ENCODE measurements at regions not wholly inside any gene's neighbourhood (a gene's known extent, or its start where the extent isn't known, plus 50 kb on each side); places are given as distances from the start of the nearest gene placed in this dataset.

DNA sequence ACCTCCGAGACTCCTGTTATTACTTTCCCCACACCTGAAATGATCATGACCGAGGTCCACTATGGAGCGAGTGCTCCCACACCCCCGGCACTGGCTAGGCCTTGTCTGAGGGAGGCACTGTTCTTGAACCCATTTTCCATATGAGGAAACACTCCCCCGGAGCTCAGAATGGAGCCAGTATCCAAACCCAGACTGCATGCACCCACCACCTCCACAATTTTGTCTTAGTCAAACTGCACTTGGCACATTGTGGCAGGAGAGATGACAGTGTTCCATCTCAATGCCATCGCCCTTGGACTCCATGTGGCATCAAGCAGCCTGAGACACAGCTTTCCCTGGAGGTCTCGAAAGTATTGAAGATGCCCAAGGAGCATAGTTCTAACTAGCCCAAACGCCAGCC is 154.1 kb downstream of the NUP210 start:
- peak; percentile 1 for DNase-seq

DNA sequence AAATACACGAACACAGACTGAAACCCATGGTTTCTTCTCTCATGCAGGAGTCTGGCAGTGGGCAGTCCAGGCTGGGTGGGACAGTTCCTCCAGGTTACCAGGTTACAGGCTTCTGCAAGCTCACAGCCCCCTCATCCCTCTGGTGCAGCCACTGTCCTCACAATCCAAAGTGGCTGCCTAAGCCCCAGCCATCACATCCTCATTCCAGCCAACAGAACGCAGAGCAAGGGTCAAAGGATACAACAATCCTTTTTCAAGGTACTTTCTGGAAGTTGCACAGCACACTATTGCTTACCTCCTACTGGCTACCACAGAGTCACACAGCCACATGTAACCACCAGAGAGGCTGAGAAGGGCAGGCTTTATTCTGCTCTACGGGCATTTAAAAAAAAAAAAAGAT is 154.6 kb downstream of the NUP210 start:
- peak; percentile 2 for DNase-seq

DNA sequence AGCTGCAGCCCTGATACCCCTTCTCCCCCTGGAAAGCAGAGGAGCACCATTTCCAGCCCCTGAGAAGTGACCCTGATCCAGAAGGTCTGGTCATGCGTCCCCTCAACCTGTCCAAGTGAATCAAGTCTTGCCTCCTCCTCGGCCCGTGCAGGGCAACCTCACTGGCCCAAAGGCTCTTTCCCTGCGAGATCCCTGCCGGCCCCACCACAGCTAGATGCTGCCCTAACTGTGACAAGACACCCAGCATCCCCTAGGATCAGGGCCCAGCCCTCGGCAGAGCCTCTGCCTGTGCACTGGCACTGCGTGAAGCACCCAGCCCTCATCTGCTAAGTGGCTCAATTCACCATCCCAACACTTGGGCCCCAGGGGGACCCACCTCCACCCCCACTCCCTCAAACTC is 155.1 kb downstream of the NUP210 start:
- peak; percentile 16 for DNase-seq

DNA sequence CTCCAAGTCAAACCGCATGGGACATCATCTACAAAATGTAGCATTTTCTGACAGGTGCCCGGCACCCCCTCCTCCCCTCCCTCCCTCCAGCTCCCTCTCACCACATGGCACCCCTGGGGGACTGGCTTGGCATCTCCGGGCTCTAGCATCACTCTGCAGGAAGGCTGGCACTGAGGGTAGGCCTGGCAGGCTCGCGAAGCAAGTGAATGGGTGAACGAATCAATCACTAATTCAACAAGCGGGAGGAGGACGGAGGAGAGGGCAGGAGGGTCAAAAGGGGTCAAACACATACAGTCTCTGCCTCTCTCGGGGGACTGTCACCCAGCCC is 155.7 kb downstream of the NUP210 start:
- no peak for DNase-seq

DNA sequence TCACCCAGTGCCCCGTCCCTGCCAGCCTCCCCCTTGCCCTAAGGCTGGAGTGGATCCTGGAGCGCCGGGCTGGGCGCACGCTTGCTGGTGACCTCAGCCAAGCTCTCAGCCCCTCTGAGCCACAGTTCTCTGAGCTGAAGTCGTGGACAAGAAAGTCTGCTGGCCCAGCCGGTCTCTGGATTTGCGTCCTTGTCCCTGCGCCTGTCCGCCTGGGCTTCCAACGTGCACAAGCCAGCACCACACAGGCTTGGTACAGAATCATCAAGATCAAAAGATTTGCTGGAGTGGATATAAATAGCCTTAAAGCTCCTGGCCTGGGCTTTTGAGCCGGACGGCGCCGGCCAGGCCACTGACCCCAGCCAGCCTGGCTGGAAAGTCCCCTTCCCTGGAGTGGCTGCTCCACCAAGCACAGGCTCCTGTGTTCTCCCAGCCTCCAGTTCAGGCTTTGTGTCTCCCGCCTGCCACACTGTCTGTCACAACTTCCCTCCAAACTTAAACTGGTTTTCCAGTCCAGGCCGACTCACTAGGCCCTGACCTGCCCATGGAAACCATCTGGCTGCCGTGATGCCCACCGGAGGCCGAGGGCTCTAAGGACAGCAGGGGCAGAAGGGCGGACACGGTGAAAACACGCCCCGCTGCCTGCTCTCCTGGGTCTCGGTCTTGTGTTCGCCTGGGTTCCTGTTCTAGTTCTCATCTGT is 156.2 kb downstream of the NUP210 start:
- DNase-seq, result peak; percentile 28

DNA sequence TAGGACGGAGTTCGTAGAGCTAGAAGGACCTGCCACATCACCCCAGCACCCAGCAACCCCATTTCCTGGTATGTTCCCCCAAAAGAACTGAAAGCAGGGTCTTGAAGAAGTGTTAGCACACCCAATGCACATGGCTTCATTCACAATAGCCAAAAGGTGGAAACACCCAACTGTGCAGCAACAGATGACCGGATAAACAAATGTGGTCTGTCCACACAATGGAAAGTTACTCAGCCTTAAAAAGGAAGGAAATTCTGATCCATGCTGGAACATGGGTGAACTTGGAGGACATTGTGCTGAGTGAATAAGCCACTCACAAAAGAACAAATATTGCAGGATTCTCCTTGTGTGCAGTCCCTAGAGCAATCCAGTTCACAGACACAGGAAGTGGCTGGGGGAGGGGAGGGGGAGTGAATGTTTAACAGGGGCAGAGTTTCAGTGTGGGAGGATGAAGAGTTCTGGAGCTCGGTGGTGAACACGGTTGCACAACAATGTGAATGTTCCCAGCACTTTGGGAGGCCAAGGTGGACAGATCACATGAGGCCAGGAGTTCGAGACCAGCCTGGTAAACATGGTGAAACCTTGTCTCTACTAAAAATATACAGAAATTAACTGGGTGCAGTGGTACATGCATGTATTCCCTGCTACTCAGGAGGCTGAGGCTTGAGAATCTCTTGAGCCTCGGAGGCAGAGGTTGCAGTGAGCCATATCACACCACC is 157.5 kb downstream of the NUP210 start:
- DNase-seq, result no peak

DNA sequence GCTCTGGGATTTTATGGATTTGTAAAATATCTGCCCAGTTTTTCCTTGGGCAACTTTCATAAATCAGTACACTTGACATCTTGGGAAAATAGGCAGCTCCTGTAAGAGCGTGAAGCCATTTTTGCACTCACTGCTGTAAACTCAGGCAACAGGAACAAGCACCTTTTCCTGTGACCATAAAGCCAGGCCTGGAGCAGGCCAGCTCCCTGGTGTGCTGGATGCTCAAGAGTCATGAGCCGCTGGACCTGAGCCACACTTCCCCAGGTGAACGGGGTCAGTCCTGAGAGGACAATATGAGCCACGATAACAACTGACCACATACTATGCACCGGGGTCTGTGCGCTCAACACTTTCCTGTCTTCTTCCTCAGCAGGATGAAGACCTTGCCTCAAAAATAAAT is 158.2 kb downstream of the NUP210 start:
- no peak for DNase-seq

DNA sequence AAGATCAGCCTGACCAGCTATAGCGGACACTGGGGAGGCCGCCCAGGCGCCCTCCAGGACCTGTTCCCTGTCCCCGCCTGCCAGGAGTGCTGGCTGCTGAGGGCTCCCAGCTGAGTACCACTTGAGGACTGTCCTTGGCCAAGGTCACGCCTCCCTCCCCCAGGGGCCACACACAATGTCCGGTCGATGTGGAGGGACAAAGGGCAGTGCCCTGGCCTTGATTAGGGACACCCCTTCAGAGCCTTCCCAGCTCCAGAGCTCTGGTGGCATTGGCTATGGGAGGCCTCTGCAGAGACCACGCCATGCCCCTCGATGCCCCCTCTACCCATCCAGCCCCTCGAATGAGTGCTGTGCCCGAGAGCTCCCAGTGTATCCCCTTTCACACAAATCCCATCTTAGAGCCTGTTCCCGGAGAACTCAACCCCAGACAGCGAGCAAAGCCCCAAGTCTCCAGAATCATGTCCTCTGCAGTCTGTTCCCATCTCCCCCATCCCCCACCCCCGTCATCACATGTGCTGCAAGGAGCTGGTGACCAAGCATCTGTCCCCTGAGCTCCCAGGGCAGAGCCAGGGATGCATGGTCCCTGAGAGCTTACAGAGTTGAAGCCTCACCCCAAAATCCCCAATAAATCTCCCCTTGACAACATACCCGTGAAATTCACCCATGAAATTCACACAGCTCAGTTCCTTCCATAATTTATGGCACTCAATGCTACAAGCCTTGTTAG is 158.9 kb downstream of the NUP210 start:
- DNase-seq, result no peak

DNA sequence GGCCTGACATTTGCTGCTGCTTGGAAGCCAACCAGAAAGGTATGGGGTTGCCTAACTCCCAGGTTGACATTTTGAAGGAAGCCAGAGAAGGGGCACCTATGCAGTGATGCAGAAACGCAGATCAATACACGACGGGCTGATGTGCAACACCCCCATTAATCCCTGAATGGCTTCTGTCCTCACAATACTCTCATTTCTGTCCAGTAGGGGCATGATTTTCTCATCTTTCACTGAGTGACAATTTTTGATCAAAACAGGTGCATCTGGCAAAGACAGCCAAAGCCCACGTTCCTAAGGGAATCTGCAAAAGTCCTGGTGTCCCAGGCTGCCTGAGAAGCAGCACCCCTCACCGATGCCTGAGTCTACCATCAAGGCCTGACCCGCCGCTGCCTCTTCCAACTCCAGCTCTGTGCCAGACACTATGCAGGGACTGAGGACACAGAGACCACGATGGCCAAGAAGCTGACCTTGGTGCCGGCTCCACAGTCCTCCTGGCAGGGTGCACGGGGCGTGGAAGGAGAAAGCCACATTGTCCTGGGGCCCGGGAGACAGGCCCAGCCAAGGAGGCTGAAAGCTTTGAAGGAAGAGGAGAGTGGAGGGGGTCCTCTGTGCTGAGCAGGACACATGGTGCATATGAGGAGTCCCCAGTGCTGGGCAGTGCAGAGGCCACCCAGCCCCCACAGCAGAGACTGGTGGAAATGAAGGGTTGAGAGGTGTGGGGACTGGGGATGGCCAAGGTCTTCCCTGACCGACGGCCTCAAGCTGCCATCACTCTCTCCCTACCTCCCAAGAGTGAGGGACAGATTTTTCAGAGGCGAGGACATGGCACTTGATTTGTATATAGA is 159.6 kb downstream of the NUP210 start:
- DNase-seq, result no peak

DNA sequence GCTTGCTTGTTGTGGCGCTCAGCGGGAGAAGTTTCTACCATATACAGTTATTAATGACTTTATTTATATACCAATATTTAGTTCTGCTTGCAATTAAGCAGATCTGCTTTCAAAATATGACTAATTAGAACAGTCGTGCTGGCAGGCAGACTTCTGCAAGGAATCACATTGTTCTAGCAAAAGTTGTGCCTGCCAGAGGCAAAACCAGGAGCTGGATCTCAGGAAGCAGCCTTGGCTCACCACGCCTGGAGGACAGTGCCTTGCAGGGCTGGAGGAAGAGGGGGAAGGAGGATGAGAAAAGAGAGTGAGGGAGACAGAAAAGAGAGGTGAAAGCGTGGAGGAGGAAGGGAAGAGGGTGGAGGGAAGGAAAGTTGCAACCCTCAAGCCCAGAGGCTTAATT is 160.3 kb downstream of the NUP210 start:
- no peak for DNase-seq

DNA sequence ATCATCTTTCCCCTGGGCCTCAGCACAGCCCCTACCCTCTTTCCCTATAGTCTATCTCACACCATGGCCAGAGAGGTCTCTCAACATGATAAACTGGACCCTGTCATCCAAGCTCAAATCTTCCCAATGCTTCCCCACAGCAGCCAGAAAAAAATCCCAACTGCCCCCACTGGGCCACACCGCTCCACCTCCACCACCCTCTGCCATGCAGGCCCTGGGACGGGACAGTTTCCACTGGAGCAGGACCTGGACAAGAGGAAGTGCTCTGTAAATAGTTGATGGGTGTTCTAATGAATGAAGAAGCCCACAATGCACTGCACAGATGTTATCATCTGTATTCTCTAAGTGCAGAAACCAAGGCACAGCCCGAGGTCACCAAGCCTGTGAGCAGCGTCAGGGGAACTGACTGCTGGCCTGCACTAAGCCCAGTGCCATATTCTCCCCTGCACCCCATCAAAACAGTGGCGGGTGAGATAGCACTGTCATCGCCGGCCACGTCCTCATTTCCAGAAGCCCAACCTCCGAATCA is 161.1 kb downstream of the NUP210 start:
- no peak for DNase-seq

DNA sequence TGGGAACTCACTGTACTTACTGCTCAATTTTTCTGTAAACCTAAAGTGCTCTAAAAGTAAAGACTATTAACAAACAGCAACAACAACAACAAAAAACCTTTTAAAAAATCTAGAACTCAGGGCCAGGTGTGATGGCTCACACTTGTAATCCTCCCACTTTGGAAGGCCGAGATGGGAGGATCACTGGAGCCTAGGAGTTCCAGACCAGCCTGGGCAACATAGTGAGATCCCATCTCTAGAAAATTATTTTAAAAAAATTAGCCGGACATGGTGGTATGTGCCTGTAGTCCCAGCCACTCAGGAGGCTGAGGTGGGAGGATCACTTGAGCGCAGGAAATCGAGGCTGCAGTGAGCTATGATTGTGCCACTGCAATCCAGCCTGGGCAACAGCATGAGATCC is 161.8 kb downstream of the NUP210 start:
- DNase-seq, result no peak

DNA sequence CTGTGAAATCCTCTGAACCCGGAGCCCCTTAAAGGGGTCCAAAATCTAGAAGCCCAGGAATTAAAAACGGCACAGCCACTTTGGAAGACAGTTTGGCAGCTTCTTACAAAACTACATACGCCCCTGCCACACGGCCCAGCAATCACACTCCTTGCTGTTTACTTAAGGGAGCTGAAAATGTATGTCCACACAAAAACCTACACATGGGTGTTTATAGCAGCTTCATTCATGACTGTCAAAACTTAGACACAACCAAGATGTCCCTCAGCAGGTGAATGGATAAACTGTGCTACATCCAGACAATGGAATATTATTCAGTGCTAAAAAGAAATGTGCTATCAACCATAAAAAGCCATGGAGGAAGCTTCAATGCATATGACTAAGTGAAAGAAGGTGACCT is 162.5 kb downstream of the NUP210 start:
- DNase-seq, result no peak

DNA sequence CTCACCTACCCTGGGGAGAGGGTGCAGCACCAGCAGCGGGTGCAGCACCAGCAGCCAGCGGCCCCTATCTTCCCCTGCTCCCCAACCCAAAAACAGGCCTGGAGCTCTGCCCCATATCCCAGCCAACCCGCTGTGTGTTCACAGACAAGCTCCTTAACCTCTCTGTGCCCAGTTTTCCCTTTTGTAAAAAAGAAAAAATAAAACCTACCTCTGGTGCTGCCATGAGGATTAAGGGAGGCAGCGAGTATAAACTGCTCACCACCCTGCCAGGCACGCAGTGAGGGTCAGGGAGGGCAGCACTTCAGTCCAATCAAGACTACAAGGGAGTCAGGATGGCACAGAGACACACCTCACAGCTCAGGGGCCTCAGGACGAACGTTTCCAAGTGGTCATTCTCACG is 163.3 kb downstream of the NUP210 start:
- DNase-seq, result no peak

DNA sequence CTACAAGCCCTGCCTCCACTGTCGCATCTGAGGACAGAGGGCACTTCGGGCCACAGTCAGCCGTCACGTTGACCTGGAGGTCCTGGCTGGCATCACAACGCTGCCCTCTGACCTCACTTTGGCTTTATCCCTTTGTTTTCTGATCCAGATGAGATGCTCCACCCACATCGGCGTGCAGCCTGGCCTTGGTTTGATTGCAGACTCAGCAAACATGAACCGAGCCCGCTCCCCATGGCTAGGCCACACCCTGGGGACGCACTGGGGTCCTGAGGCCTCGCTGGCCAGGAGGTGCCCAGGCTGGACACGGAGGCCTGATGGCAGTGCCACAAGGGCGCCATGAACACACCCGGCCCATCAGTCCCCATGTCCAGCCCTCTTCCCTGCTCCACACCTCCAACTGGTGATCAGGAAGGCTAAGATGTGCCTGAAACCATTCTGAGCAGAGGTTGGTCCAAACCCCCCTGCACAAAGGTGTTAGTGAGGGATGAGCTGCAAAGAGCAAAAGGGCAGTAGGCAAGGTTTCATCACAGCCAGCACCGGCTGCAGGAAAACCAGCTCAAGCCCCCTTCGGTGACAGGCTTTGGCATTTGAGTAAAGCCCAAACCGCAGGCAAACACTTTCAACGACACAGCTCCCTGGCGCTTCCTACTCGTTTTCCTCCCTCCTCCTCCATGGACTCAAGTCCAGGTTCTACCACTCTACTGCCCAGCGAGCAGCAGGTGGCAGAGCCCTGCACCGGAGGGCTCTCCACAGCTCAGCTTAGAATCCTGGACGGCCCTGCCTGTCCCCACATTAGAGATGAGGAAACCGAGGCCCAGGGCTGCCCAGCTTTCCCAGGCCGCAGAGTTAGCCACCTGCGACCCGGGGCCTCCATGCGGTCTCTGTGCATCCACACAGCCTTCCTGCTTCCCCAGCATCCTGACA is 165.8 kb downstream of the NUP210 start:
- no peak for DNase-seq

DNA sequence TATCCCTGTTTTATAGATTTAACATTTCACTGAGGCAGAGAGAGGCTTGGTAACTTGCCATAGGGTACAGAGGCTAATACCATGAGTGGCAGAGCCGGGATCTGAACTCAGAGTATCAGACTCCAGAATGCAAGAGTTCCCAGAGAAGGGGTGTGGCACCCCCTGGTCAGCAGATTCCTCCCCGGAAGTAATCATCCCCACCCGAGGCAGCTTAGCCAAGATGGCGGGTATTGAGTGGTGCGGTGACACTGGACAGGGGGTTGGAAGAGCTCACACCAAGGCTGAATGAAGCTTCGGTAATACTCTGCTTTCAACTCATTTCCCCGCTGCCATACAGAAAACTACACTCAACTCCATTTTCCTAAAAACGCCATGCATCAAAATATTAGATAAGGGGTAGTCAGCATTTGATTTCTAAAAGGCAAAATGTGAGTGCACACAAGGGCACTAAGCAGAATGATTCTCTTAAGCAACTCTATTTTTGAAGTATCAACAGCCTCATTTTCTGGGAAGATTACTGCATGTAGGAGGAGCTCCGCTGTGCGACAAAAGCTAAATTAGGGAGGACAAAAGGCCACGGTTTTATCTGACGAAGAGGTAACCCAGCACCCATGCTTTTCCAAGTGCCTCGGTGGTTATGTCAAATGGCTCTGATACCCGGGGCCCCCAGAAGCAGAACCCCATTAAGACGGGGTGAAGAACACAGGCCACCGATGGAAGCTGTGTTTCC is 166.7 kb downstream of the NUP210 start:
- DNase-seq, result no peak

DNA sequence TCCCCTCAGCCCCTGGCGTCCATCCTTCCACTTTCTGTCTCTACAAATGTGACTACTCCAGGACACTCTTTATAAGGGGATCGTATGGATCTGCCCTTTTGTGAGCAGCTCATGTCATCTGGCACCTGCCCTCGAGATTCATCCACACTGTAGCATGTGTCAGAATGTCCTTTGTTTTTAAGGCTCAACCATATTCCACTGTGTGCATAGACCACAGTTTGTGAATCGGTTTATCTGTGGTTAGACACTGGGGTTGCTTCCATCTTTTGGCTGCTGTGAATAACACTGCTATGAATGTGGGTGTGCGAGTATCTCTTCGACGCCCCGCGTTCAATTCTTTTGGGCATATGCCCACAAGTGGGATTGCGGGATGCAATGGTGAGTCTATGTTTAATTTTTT is 167.9 kb downstream of the NUP210 start:
- DNase-seq, result no peak

DNA sequence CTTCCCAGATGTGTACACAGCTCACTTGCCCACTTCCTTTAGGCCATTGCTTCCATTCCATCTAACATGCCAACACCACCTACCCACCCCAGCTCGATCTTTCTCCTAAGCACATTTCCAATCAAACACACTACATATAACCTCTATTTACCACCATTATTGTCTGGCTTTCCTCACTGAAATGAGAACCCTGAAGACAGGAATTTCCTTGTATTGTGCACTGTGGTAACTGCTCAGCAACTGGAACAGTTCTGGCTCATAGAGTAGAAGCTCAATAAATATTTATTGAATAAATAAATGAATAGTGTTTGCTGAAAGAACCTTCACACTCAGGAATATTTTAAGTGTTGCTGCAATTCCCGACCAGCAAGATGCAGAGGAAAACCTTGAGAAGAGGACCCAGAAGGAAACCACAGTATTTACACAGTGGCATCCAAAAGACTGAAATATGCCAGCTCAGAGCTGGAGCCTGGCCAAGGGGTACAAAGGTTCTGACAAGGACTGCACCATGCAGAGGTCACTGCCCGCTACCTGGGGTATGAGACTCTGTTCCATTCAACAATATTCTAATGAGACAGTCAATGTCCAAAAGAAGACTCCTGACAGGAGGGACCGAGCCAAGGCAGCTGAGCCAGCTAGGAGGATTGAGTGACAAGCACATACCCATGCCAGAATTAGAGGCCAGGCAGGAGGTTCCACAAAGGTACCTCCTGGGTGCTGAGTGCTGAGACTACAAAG is 168.8 kb downstream of the NUP210 start:
- no peak for DNase-seq

DNA sequence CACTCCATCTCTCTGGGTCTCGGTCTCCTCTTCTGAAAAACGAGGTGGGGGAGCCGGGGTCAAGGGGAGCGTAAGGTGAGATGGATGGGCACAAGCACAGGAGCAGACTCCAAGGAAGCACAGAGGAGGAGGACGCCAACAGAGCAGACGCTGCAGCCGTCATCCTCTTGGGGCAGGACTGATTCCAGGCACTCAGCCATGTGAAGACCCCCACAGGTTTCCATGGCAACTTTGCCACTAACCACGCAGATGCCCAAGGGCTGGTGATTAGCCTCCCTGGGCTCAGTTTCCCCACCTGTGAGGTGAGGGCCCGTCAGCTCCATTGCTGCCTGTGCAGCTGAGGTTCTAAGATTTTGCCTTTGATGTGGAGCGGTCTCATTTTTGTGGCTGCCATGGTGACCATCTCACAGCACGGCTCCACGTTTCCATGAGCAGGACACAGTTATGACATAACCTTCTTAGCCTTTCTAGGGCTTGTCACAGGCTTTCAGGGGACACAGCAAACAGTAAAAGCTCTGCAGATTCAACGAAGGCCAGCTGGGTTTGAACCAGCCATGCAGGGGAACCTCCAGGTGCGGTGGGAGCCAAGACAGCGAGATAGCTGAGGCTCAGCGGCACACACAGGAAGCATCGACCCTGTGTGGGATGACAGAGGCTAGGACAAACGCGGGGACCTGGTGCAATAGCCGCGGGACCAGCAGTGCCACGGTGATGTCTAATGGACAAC is 170.3 kb downstream of the NUP210 start:
- DNase-seq, result peak; percentile 18

DNA sequence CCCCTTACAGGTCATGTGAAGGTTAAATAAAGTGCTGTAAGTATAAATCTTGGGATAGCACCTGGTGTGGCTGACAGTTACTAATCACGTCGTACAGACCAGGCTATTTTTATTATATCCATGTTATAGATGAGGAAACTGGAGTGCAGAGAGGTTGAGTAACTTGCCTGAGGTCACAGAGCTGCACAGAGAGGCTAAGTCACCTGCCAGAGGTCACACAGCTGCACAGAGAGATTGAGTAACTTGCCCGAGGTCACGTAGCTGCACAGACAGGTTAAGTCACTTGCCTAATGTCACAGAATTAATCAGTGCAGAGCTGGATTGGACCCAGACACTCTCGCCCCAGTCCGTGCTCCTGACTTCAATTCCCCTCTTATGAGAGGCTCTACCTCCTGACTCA is 171.5 kb downstream of the NUP210 start:
- DNase-seq, result peak; percentile 3

All from left hindlimb (tissue), 1 donor.